C4-2B (cell line): ENCODE measurements at regions not wholly inside any gene's neighbourhood (a gene's known extent, or its start where the extent isn't known, plus 50 kb on each side); places are given as distances from the start of the nearest gene placed in this dataset.

Source experiments
- H3K27ac ChIP-seq: fragments of 450-650 bp; 2 replicates; pipeline ENCODE4 v1.5.1; 2017
- ZFX ChIP-seq: fragments of 450-650 bp; IDR thresholded peaks from 2 replicates; pipeline ENCODE4 v1.6.1; 2017
- TF ChIP-seq, protein P1 (sequence below): fragments of 450-650 bp; conservative IDR thresholded peaks from 2 replicates; pipeline ENCODE4 v1.5.1; 2017; ENCODE audit warnings: mild to moderate bottlenecking

DNA sequence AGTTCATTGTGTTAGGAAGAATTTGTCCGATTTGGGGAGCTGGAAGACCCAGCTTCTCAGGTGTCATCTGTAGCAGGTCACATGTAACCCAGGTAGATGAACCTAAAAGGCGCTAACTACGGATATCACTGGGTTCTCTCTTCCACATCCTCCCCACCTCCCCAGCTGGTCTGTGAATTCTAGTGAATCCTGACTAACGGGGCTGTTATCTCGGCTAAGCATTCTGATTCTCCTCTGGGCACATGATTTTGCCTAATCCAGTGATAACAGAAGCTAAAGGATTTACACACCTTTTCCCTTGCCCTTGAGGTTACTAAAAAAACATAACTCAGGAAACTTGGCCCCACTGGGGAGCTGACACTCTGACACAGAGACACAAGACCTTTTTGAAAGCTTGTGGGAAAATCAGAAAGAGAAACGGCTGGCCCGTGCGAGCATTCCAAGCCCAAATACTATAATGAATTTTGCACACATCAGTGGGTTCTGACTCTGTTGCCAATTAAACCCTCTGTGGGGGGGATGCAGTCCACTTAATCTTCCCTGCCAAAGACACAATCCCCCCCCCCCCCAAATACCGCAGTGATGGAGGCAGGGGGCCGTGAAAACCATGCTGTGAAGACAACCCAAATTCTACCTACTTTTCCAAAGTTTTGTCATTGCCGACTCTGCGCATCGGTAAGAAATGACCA lies 81.0 kb upstream of the FZD10 start:
- TF ChIP-seq ZFX: no peak
- TF ChIP-seq, protein P1, sequence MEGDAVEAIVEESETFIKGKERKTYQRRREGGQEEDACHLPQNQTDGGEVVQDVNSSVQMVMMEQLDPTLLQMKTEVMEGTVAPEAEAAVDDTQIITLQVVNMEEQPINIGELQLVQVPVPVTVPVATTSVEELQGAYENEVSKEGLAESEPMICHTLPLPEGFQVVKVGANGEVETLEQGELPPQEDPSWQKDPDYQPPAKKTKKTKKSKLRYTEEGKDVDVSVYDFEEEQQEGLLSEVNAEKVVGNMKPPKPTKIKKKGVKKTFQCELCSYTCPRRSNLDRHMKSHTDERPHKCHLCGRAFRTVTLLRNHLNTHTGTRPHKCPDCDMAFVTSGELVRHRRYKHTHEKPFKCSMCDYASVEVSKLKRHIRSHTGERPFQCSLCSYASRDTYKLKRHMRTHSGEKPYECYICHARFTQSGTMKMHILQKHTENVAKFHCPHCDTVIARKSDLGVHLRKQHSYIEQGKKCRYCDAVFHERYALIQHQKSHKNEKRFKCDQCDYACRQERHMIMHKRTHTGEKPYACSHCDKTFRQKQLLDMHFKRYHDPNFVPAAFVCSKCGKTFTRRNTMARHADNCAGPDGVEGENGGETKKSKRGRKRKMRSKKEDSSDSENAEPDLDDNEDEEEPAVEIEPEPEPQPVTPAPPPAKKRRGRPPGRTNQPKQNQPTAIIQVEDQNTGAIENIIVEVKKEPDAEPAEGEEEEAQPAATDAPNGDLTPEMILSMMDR: no peak
- no peak overlapping the region for H3K27ac ChIP-seq

GRCh38 chr12:130083002-130083401 lies 79.3 kb upstream of the FZD10 start:
- no peak for TF ChIP-seq ZFX
- TF ChIP-seq, protein P1: no peak
- H3K27ac ChIP-seq: no peak overlapping the region

DNA sequence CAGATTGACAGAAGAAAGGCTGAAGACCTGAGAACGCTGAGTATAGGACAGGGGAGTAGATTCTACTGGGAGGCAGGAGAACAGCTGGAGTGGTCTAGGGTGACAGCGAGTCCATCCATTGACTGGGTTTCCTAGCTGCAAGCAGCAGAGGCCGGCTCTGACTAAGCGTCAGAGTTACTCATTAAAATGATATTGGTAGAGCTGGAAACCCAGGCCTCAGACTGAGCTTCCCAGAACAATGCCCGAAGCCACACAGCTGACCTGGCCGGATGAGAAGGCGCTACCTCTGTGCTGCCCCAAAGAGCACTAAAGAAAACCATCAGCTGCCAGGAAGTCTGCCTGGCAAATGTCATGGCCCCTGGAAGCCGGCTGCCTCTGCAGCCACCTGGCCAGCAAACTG lies 78.5 kb upstream of the FZD10 start:
- no peak overlapping the region for H3K27ac ChIP-seq
- no peak for TF ChIP-seq ZFX
- TF ChIP-seq, protein P1: no peak

DNA sequence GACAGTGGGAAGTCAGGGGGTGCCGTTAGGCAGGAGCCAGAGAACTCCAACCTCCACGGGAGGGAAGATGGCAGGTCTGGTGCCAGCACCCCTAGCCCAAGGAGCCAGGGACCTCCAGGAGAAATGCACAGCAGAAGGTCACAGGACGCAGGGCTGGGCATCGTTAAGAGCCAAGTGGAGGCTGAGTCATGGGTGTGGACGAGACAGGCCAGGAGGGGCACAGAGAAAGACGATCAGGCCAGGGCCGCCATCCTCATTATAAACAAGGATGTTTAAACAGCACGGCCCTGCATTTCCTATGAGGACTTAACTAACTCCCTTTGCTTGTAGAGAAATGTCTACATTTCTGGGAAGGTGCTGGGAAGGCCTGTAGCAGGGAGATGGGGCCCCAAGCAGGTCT lies 77.9 kb upstream of the FZD10 start:
- H3K27ac ChIP-seq: no peak overlapping the region
- TF ChIP-seq ZFX: no peak
- TF ChIP-seq, protein P1: no peak

GRCh38 chr12:130086248-130086647 lies 76.0 kb upstream of the FZD10 start:
- no peak overlapping the region for H3K27ac ChIP-seq
- TF ChIP-seq, protein P1: no peak
- TF ChIP-seq ZFX: no peak

GRCh38 chr12:130086797-130087196 lies 75.5 kb upstream of the FZD10 start:
- no peak overlapping the region for H3K27ac ChIP-seq
- TF ChIP-seq, protein P1: no peak
- no peak for TF ChIP-seq ZFX

- no peak overlapping the region for H3K27ac ChIP-seq
- no peak for TF ChIP-seq ZFX
- TF ChIP-seq, protein P1: no peak
Measured at GRCh38 chr12:130087222-130087621, 75.0 kb upstream of the FZD10 start.
